GM21619 (cell line): ENCODE measurements at regions not wholly inside any gene's neighbourhood (a gene's known extent, or its start where the extent isn't known, plus 50 kb on each side); places are given as distances from the start of the nearest gene placed in this dataset.

Experiments
- ATAC-seq: cut with Tn5 transposase; IDR thresholded peaks from one replicate; pipeline ENCODE4 v1.9.1; 2021; ENCODE audit not compliant: unreplicated experiment

- ATAC-seq: no peak
Observed at GRCh38 chr4:138300616-138301015, 58.5 kb upstream of the SLC7A11 start.

GRCh38 chr4:138299881-138300280 lies 57.7 kb upstream of the SLC7A11 start:
- ATAC-seq: no peak

- ATAC-seq: no peak
Observed at GRCh38 chr4:138298866-138299265, 56.7 kb upstream of the SLC7A11 start.

GRCh38 chr4:138298431-138298830 lies 56.3 kb upstream of the SLC7A11 start:
- no peak for ATAC-seq

- ATAC-seq: no peak
Observed at GRCh38 chr4:138297743-138298405, 55.7 kb upstream of the SLC7A11 start.

- ATAC-seq: no peak
Observed at GRCh38 chr4:138292321-138292720, 50.2 kb upstream of the SLC7A11 start.
